Activated naive CD8-positive, alpha-beta T cell treated with anti-CD3 and anti-CD28 coated beads, Interleukin-2, amount 10 ng/mL, durations not matched to agents 7 days and 5 days (primary cell): ENCODE measurements at regions not wholly inside any gene's neighbourhood (a gene's known extent, or its start where the extent isn't known, plus 50 kb on each side); places are given as distances from the start of the nearest gene placed in this dataset.
"Not testable (repeated sequence)": the region's sequence is repeated elsewhere in the genome, so short reads cannot be mapped to it uniquely, and the experiment has no call there.

Source experiments
- ATAC-seq: fragments of 150-1000 bp; cut with Tn5 transposase; one replicate; pipeline ENCODE4 v1.10.0; 2021; ENCODE audit warnings: low read depth, moderate library complexity
- POLR2A ChIA-PET: fragments of 350-600 bp; sonication (Branson Sonifier 250); formaldehyde crosslinking; loops from one replicate; lab custom pipeline; 2021; ENCODE audit warnings: antibody characterized with exemption; lab: Charles Lee
- DNase-seq: peaks from one replicate; pipeline ENCODE4 v3.0.0; 2021
- H3K27ac Mint-ChIP-seq: one replicate; pipeline ENCODE4 v1.8.0; 2022; ENCODE audit warnings: mild to moderate bottlenecking, mixed read lengths
- H3K27me3 Mint-ChIP-seq: one replicate; pipeline ENCODE4 v1.8.0; 2022; ENCODE audit warnings: mild to moderate bottlenecking, moderate library complexity, mixed read lengths
- H3K36me3 Mint-ChIP-seq: one replicate; pipeline ENCODE4 v1.8.0; 2021; ENCODE audit warnings: mild to moderate bottlenecking, mixed read lengths
- H3K4me1 Mint-ChIP-seq: one replicate; pipeline ENCODE4 v1.8.0; 2021; ENCODE audit warnings: mixed read lengths
- H3K4me3 Mint-ChIP-seq: one replicate; pipeline ENCODE4 v1.8.0; 2022; ENCODE audit warnings: mild to moderate bottlenecking, moderate library complexity, mixed read lengths
- H3K9me3 Mint-ChIP-seq: one replicate; pipeline ENCODE4 v1.8.0; 2021; ENCODE audit warnings: mixed read lengths

DNA sequence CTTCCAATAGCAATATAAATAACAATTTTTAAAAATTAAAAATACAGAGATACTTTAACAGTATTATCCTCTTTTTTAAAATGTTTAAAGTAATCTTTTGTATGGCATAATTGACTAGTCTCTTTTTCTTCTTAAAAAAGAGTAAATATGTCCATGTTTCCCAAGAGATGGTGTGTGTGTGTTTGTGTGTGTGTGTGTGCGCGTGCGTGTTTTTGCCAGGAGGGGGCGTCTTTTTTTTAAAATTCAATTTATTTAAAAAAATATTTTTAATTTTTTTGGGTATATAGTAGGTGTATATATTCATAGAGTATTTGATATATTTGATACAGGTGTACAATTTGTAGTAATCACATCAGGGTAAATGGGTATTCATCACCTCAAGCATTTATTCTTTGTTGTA, 1073.7 kb downstream of the PCDH7 start:
- H3K27me3 Mint-ChIP-seq = no peaks in the 10 kb centered on the region
- H3K9me3 Mint-ChIP-seq = peaks cover 1% of the 10 kb centered on the region
- H3K4me3 Mint-ChIP-seq = no peak overlapping the region
- ATAC-seq (no peak), DNase-seq (no peak)
- H3K27ac Mint-ChIP-seq = no peak overlapping the region
- POLR2A ChIA-PET = no interaction called here
- no peaks in the 10 kb centered on the region for H3K4me1 Mint-ChIP-seq
- no peaks in the 10 kb centered on the region for H3K36me3 Mint-ChIP-seq

DNA sequence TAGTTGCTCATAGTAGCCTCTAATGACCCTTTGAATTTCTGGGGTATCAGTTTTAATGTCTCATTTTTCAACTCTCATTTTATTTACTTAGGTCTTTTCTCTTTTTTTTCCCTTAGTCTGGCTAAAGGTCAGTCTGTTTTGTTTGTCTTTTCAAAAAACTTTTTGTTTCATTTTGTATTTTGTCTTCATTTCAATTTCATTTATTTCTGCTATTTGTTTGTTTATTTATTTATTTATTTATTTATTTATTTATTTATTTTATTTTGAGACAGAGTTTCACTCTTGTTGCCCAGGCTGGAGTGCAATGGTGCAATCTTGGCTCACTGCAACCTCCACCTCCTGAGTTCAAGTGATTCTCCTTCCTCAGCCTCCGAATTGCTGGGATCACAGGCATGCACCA, 1076.9 kb downstream of the PCDH7 start:
- DNase-seq, H3K36me3 Mint-ChIP-seq, H3K27ac Mint-ChIP-seq, POLR2A ChIA-PET, H3K9me3 Mint-ChIP-seq, H3K4me3 Mint-ChIP-seq, ATAC-seq, H3K27me3 Mint-ChIP-seq, H3K4me1 Mint-ChIP-seq: not testable (repeated sequence)

DNA sequence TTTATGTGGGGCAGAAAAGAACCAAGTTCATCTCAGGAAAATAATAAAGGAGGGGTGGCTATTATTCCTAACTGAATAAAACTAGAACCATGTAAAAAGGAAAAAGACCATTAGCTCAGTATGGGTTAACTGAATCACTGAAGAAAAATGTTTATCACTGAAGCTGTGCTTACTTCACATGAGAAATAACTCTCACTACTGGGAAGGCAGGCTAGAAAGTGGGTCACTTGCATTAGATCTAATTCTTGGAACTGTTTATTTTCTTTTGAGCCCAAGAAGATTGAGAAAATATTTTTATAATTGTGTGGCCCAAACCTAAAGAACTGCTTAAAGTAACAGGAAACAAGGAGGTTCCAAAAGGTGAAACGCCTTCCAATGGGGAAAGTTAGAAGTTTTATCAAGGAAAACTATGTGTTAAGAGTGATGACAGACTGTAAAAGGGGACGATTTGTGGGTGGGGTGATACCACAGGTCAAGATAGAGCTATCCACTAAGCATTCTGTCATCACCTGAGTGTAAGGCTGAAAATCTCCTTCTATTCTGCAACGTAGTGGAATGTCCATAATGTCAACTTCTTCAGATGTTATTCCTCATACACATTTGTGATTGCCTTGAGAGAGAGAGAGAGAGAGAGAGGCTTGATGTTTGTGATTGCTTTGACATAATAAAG, 1083.5 kb downstream of the PCDH7 start:
- Mint-ChIP-seq H3K27me3 (no peaks in the 10 kb centered on the region), H3K4me3 (no peak overlapping the region), H3K9me3 (peaks cover 3% of the 10 kb centered on the region), H3K36me3 (no peaks in the 10 kb centered on the region), H3K4me1 (no peaks in the 10 kb centered on the region), H3K27ac (no peak overlapping the region)
- ATAC-seq = no peak
- POLR2A ChIA-PET = no interaction called here
- no peak for DNase-seq

DNA sequence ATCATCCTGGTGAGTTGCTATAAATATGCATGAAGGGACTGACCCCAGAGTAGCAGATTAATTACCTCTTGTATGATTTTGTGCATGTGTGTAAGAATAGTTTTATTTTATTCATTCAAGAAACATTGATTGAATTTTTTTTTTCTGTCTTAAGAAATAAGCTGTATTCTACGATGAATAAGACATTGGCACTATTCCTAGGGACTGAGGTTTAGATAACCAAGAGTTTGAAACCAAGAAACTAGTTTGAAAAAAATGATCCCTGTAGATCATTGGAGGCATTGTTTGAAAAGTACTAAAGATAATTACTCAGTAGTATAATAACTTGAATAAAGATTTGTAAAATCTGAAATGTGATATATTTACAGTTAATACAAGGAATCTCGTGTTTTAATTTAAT, 1086.9 kb downstream of the PCDH7 start:
- no peaks in the 10 kb centered on the region for H3K36me3 Mint-ChIP-seq
- peaks cover 3% of the 10 kb centered on the region for H3K9me3 Mint-ChIP-seq
- POLR2A ChIA-PET = no interaction called here
- H3K27ac Mint-ChIP-seq = no peak overlapping the region
- H3K4me3 Mint-ChIP-seq = no peak overlapping the region
- DNase-seq = no peak
- no peak for ATAC-seq
- no peaks in the 10 kb centered on the region for H3K27me3 Mint-ChIP-seq
- H3K4me1 Mint-ChIP-seq = no peaks in the 10 kb centered on the region

DNA sequence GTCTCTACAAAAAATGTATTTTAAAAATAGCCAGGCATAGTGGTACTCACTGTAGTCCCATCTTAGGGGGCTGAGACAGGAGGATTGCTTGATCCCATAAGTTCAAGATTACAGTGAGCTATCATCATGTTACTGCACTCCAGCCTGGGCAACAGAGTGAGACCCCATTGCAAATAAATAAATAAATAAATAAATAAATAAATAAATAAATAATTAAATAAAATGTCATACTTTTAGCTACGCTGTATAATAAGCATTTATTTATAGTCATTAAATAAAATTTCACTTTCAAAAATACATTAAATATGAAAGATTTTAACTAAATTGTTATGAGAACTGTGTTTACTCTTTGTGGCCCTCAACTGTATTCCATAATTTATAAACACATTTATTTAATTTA, 1124.2 kb downstream of the PCDH7 start:
- no peaks in the 10 kb centered on the region for H3K4me1 Mint-ChIP-seq
- H3K27me3 Mint-ChIP-seq = no peaks in the 10 kb centered on the region
- no peaks in the 10 kb centered on the region for H3K36me3 Mint-ChIP-seq
- H3K9me3 Mint-ChIP-seq = peaks cover 3% of the 10 kb centered on the region
- DNase-seq (no peak), ATAC-seq (no peak)
- POLR2A ChIA-PET = no interaction called here
- H3K4me3 Mint-ChIP-seq = no peak overlapping the region
- no peak overlapping the region for H3K27ac Mint-ChIP-seq

DNA sequence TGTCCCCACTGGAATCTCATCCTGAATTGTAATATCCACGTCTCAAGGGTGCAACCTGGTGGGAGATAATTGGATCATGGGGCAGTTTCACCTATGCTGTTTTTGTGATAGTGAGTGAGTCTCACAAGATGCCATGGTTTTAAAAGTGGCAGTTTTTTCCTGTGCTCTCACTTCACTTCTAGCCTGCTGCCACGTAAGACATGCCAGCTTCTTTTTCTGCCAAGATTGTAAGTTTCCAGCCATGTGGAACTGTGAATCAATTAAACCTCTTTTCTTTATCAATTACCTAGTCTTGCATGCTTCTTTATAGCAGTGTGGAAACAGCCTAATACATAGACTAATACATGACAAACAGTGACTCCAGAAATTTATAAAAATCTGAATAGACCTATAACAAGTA, 1131.8 kb downstream of the PCDH7 start:
- no peak overlapping the region for H3K27ac Mint-ChIP-seq
- POLR2A ChIA-PET = no interaction called here
- H3K9me3 Mint-ChIP-seq = peaks cover 3% of the 10 kb centered on the region
- H3K27me3 Mint-ChIP-seq = no peaks in the 10 kb centered on the region
- DNase-seq (no peak), ATAC-seq (no peak)
- no peak overlapping the region for H3K4me3 Mint-ChIP-seq
- no peaks in the 10 kb centered on the region for H3K4me1 Mint-ChIP-seq
- H3K36me3 Mint-ChIP-seq = no peaks in the 10 kb centered on the region

DNA sequence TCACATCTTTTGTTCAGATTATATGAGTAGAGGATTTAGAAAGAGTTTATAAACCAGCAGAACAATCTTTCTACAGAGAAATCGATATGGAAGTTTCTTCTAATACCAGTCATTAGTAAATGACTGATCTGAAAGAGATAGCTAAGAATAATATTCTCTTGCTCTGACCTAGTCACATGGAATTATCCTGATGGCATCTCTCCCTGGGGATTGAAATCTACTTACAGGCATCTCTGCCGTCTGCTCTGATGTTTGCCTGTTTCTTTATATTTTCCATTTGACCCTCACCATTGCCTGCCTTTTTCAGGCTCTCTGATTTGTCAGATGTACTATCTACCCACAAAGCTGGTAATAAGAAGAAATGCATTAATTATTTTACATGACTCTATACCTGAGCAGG, 1157.3 kb downstream of the PCDH7 start:
- Mint-ChIP-seq H3K9me3 (no peaks in the 10 kb centered on the region), H3K4me3 (no peak overlapping the region), H3K27ac (no peak overlapping the region), H3K27me3 (no peaks in the 10 kb centered on the region), H3K36me3 (no peaks in the 10 kb centered on the region), H3K4me1 (no peaks in the 10 kb centered on the region)
- DNase-seq = no peak
- POLR2A ChIA-PET = no interaction called here
- no peak for ATAC-seq

DNA sequence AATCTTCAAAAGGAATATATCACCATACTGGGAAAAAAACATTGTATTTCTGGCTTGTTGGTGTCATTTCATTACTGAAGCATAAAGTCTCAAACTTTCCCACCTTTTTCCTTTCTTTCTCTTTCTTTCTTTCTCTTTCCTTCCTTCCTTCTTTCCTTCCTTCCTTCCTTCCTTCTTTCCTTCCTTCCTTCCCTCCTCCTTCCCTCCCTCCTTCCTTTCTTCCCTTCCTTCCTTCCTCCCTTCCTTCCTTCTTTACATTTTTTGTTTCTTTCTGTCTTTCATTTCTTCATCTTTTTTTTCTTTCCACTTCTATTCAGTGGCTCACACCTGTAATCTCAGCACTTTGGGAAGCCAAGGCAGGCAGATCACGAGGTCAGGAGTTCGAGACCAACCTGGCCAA, 1160.7 kb downstream of the PCDH7 start:
- POLR2A ChIA-PET, H3K36me3 Mint-ChIP-seq, H3K9me3 Mint-ChIP-seq, H3K27ac Mint-ChIP-seq, ATAC-seq, H3K4me1 Mint-ChIP-seq, H3K4me3 Mint-ChIP-seq, H3K27me3 Mint-ChIP-seq, DNase-seq: not testable (repeated sequence)

DNA sequence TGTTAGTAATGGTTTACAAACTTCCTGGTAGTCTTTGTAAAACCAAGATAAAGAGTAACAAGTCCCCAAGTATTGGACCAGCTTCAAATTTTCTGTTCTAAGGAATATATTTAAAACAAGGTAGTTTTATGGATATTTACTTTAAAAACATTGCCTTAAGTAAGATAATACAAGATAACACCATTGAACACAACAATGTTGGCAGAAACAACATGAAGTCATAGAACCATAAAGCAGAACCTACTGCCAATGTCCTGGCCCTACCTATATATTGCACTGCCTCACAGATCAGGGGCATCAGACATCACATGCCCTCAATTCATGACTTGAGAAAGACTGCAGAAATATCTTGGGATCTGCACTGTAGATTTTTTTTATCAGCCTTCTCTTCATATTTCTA, 1176.2 kb downstream of the PCDH7 start:
- H3K27ac Mint-ChIP-seq = no peak overlapping the region
- DNase-seq (no peak), ATAC-seq (no peak)
- H3K4me3 Mint-ChIP-seq = no peak overlapping the region
- H3K27me3 Mint-ChIP-seq = no peaks in the 10 kb centered on the region
- H3K4me1 Mint-ChIP-seq = no peaks in the 10 kb centered on the region
- H3K36me3 Mint-ChIP-seq = no peaks in the 10 kb centered on the region
- peaks cover 2% of the 10 kb centered on the region for H3K9me3 Mint-ChIP-seq
- POLR2A ChIA-PET = no interaction called here

DNA sequence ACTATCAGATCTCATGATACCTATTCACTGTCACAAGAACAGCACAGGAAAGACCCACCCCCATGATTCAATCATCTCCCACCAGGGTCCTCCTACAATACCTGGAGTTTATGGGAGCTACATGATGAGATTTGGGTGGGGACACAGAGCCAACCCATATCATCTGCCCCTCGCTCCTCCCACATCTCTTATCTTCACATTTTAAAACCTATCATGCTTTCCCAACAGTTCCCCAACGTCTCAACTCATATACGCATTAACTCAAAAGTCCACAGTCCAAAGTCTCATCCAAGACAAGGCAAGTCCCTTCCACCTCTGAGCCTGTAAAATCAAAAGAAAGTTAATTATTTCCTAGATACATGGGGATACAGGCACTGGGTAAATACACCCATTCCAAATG, 1185.2 kb downstream of the PCDH7 start:
- Mint-ChIP-seq H3K36me3 (no peaks in the 10 kb centered on the region), H3K4me3 (no peak overlapping the region), H3K9me3 (peaks cover 4% of the 10 kb centered on the region), H3K27me3 (no peaks in the 10 kb centered on the region), H3K4me1 (no peaks in the 10 kb centered on the region), H3K27ac (no peak overlapping the region)
- no peak for DNase-seq
- no peak for ATAC-seq
- POLR2A ChIA-PET = no interaction called here

DNA sequence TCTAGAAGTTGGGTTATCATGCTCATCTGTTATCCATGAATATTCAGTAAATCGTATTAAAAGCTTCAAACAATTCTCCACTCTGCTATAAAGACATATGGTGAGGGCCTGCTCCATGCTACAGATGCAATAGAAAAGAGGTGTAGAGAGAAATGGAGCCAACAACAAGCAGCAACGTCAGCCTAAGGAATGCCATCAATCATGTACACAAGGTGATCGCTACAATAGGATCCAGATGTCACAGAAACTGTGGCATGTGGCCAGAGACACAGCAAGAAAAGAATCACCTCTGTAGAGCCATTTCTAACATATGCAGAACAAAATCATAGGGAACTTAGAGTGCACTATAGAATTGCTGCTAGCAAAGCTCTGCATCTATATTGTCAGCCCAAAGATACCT, 1188.1 kb downstream of the PCDH7 start:
- Mint-ChIP-seq H3K27ac (no peak overlapping the region), H3K9me3 (peaks cover 6% of the 10 kb centered on the region), H3K4me1 (no peaks in the 10 kb centered on the region), H3K27me3 (no peaks in the 10 kb centered on the region), H3K36me3 (no peaks in the 10 kb centered on the region), H3K4me3 (no peak overlapping the region)
- DNase-seq (no peak), ATAC-seq (no peak)
- POLR2A ChIA-PET = no interaction called here

DNA sequence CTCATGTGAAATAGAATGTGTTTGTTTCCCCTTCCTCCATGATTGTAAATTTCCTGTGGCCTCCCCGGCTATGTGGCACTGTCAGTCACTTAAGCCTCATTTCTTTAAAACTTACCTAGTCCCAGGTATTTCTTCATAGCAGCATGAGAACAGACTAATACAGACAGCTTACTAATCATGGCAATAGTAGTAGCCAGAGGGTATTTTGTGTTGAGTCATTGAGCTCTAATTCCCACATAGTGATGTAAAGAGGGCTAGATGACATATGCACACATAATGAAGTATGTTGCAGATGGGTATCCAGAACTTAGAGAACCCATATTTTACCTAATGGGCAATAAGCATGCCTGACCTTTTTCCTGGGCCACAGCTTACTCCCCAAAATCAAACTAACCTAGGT, 1197.2 kb downstream of the PCDH7 start:
- H3K27ac Mint-ChIP-seq = no peak overlapping the region
- no peaks in the 10 kb centered on the region for H3K36me3 Mint-ChIP-seq
- ATAC-seq = no peak

DNA sequence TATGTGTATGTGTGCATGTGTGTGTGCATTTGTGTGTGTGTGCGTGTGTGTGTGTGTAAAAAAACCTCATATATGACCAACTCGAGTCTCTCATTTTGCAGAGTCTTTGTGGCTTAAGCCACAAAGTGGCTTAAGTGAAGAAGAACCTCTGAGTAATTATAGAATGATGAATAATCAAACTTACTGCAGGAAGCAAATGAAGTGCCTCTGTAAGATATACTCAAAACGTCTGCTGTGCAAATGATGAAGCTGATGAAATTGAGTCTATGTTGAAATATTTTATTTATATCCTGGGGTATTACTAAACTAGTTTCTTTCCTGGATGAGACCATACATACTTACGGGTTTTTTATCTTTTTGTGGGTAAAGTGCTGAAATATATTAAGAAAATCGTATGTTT, 1198.7 kb downstream of the PCDH7 start:
- H3K4me1 Mint-ChIP-seq = no peaks in the 10 kb centered on the region
- DNase-seq = no peak
- peaks cover 5% of the 10 kb centered on the region for H3K9me3 Mint-ChIP-seq
- no peak overlapping the region for H3K27ac Mint-ChIP-seq
- ATAC-seq = no peak
- H3K27me3 Mint-ChIP-seq = no peaks in the 10 kb centered on the region
- POLR2A ChIA-PET = no interaction called here
- H3K4me3 Mint-ChIP-seq = no peak overlapping the region
- no peaks in the 10 kb centered on the region for H3K36me3 Mint-ChIP-seq

More for the DNA sequence above, 1197.2 kb downstream of the PCDH7 start:
- H3K4me3 Mint-ChIP-seq = no peak overlapping the region
- H3K27me3 Mint-ChIP-seq = no peaks in the 10 kb centered on the region
- POLR2A ChIA-PET = no interaction called here
- no peaks in the 10 kb centered on the region for H3K4me1 Mint-ChIP-seq
- no peak for DNase-seq
- H3K9me3 Mint-ChIP-seq = peaks cover 5% of the 10 kb centered on the region

DNA sequence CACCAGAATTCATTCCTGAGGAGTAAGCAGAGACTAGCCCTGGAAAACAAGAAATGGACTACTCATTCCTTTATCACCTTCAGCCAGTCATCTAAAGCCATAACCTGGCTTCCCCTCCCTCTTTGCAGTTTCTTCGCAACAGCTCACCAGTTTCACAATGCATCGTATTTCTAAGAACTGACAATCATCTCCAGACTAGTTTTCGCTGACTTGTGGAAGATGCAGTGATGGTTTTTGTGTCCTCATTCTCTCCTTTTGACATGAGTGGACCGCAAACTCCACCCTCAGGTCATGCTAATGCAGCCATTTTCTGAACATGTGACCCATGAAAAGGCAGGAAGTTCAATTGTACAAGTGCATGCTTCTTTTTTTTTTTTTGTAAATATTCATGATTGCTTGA, 1203.5 kb downstream of the PCDH7 start:
- Mint-ChIP-seq H3K36me3 (no peaks in the 10 kb centered on the region), H3K9me3 (peaks cover 4% of the 10 kb centered on the region), H3K4me3 (no peak overlapping the region), H3K27me3 (no peaks in the 10 kb centered on the region), H3K27ac (no peak overlapping the region), H3K4me1 (no peaks in the 10 kb centered on the region)
- no peak for ATAC-seq
- DNase-seq = no peak
- POLR2A ChIA-PET = no interaction called here
